ENCODE measurements at regions not wholly inside any gene's neighbourhood (a gene's known extent, or its start where the extent isn't known, plus 50 kb on each side); places are given as distances from the start of the nearest gene placed in this dataset.
"Not testable (repeated sequence)": the region's sequence is repeated elsewhere in the genome, so short reads cannot be mapped to it uniquely, and the experiment has no call there.

GRCh38 chr21:28581311-28581731, 411.4 kb downstream of the LTN1 start:
- FAIRE-seq, result not testable (repeated sequence)

GRCh38 chr21:28580585-28580984, 412.1 kb downstream of the LTN1 start:
- no peak for FAIRE-seq

GRCh38 chr21:28579986-28580550, 412.6 kb downstream of the LTN1 start:
- FAIRE-seq, result no peak

GRCh38 chr21:28568692-28569091, 424.0 kb downstream of the LTN1 start:
- no peak for FAIRE-seq

GRCh38 chr21:28563933-28564332, 428.7 kb downstream of the LTN1 start:
- FAIRE-seq, result not testable (repeated sequence)

GRCh38 chr21:28561772-28562171, 430.9 kb downstream of the LTN1 start:
- FAIRE-seq, result no peak

- no peak for FAIRE-seq
Measured at GRCh38 chr21:28554660-28555475, 437.8 kb downstream of the LTN1 start.

GRCh38 chr21:28550057-28550825, 442.4 kb downstream of the LTN1 start:
- peak; percentile 15 for FAIRE-seq

GRCh38 chr21:28548291-28548690, 444.4 kb downstream of the LTN1 start:
- no peak for FAIRE-seq

- no peak for FAIRE-seq
Measured at GRCh38 chr21:28547766-28548165, 444.9 kb downstream of the LTN1 start.

GRCh38 chr21:28543975-28544374, 448.7 kb downstream of the LTN1 start:
- no peak for FAIRE-seq

GRCh38 chr21:28541371-28542112, 451.1 kb downstream of the LTN1 start:
- no peak for FAIRE-seq

GRCh38 chr21:28540514-28540913, 452.2 kb downstream of the LTN1 start:
- no peak for FAIRE-seq

GRCh38 chr21:28539623-28539988, 453.1 kb downstream of the LTN1 start:
- FAIRE-seq, result no peak

GRCh38 chr21:28538987-28539622, 453.6 kb downstream of the LTN1 start:
- no peak for FAIRE-seq

- FAIRE-seq, result no peak
Measured at GRCh38 chr21:28537371-28538079, 455.2 kb downstream of the LTN1 start.

GRCh38 chr21:28532446-28532845, 460.2 kb downstream of the LTN1 start:
- no peak for FAIRE-seq

- no peak for FAIRE-seq
Measured at GRCh38 chr21:28523367-28523766, 469.3 kb downstream of the LTN1 start.

- no peak for FAIRE-seq
Measured at GRCh38 chr21:28522014-28522799, 470.5 kb downstream of the LTN1 start.

GRCh38 chr21:28518630-28519029, 474.0 kb downstream of the LTN1 start:
- FAIRE-seq, result no peak

All from endometrium (tissue), 2 donors.